GM18873 (cell line): ENCODE measurements at regions not wholly inside any gene's neighbourhood (a gene's known extent, or its start where the extent isn't known, plus 50 kb on each side); places are given as distances from the start of the nearest gene placed in this dataset.

Source experiments
- ATAC-seq: cut with Tn5 transposase; IDR thresholded peaks from one replicate; pipeline ENCODE4 v1.9.1; 2021; ENCODE audit warnings: mild to moderate bottlenecking, moderate library complexity, moderate number of reproducible peaks; ENCODE audit not compliant: unreplicated experiment, low FRiP score

GRCh38 chr2:134097740-134098139 is 156.1 kb upstream of the MGAT5 start:
- ATAC-seq = no peak

GRCh38 chr2:134098321-134098720 is 155.6 kb upstream of the MGAT5 start:
- ATAC-seq = no peak

- no peak for ATAC-seq
Observed at GRCh38 chr2:134099273-134099672, 154.6 kb upstream of the MGAT5 start.

GRCh38 chr2:134103196-134103595 is 150.7 kb upstream of the MGAT5 start:
- no peak for ATAC-seq

GRCh38 chr2:134104754-134105153 is 149.1 kb upstream of the MGAT5 start:
- ATAC-seq = no peak

GRCh38 chr2:134107402-134107801 is 146.5 kb upstream of the MGAT5 start:
- no peak for ATAC-seq

GRCh38 chr2:134108113-134108512 is 145.8 kb upstream of the MGAT5 start:
- ATAC-seq = no peak

- no peak for ATAC-seq
Observed at GRCh38 chr2:134109246-134109645, 144.6 kb upstream of the MGAT5 start.

- ATAC-seq = no peak
Observed at GRCh38 chr2:134109725-134110124, 144.1 kb upstream of the MGAT5 start.

GRCh38 chr2:134110532-134110931 is 143.3 kb upstream of the MGAT5 start:
- ATAC-seq = no peak

- ATAC-seq = no peak
Observed at GRCh38 chr2:134117676-134118075, 136.2 kb upstream of the MGAT5 start.

GRCh38 chr2:134118279-134119116 is 135.4 kb upstream of the MGAT5 start:
- ATAC-seq = peak; percentile 52

- peak; percentile 9 for ATAC-seq
Observed at GRCh38 chr2:134119117-134119712, 134.7 kb upstream of the MGAT5 start.

GRCh38 chr2:134119713-134120405 is 134.0 kb upstream of the MGAT5 start:
- peak; percentile 45 for ATAC-seq

- peak; percentile 0 for ATAC-seq
Observed at GRCh38 chr2:134120406-134120732, 133.5 kb upstream of the MGAT5 start.

GRCh38 chr2:134120733-134121630 is 132.9 kb upstream of the MGAT5 start:
- peak; percentile 38 for ATAC-seq

- no peak for ATAC-seq
Observed at GRCh38 chr2:134122610-134123009, 131.3 kb upstream of the MGAT5 start.

- ATAC-seq = no peak
Observed at GRCh38 chr2:134123332-134123731, 130.5 kb upstream of the MGAT5 start.

- no peak for ATAC-seq
Observed at GRCh38 chr2:134124047-134124753, 129.7 kb upstream of the MGAT5 start.

GRCh38 chr2:134127496-134127895 is 126.4 kb upstream of the MGAT5 start:
- no peak for ATAC-seq
